K562 (cell line): ENCODE measurements at regions not wholly inside any gene's neighbourhood (a gene's known extent, or its start where the extent isn't known, plus 50 kb on each side); places are given as distances from the start of the nearest gene placed in this dataset.

ENCODE experiments used
- ATAC-seq: fragments of 200-7000 bp; cut with Tn5 transposase; 3 replicates; pipeline ENCODE4 v1.9.1; 2020; ENCODE audit warnings: moderate library complexity
- BruUV-seq: library from RNA; stranded (reverse); fragments of 400-500 nt; replicated peaks from 2 replicates; lab custom pipeline; 2021; lab: Mats Ljungman, UMichigan
- CTCF ChIA-PET: fragments of 300-600 bp; formaldehyde crosslinking; extraction: SDS; loops from one replicate; lab custom pipeline; 2021; ENCODE audit warnings: low intra/inter-chr PET ratio; lab: Yijun Ruan, JAX
- POLR2A ChIA-PET: fragments of 300-600, 350-650 bp; sonication (Branson Sonifier 250); formaldehyde crosslinking; extraction: SDS; loops from one replicate; lab custom pipeline; 2021; ENCODE audit warnings: antibody characterized with exemption, inconsistent platforms; lab: Yijun Ruan, JAX
- DNase-seq, 4 experiments: peaks; one replicate each; pipeline versions ENCODE4 v3.0.0 to v3.0.0-alpha.2; 2011 to 2018; ENCODE audit warnings: low spot score in 3 of 4, mixed read lengths in 3 of 4; ENCODE audit errors: extremely low read depth in 1 of 4
- FAIRE-seq: peaks from 2 replicates; lab custom pipeline; 2011; peaks lifted over from hg19 to GRCh38; lab: Jason Lieb, UNC
- H2AFZ ChIP-seq: 2 replicates; pipeline ENCODE4 v1.6.0; 2011; ENCODE audit warnings: low read depth, low read length, control low read depth, inconsistent platforms
- H3K27ac ChIP-seq: fragments of 200-600 bp; 3 replicates; pipeline ENCODE4 v1.8.0; 2011; ENCODE audit warnings: low read depth, mild to moderate bottlenecking, control low read depth, inconsistent platforms, low read length, moderate library complexity, mixed read lengths; ENCODE audit errors: extremely low read depth
- H3K27me3 ChIP-seq, 2 experiments: fragments of 300-600 bp in 1 of 2; 2 replicates in 1 of 2; 3 replicates in 1 of 2; pipeline versions ENCODE4 v1.6.0 to v1.8.0; 2011; ENCODE audit warnings: inconsistent platforms in 2 of 2, low read length in 2 of 2, mild to moderate bottlenecking in 1 of 2, mixed read lengths in 1 of 2, moderate library complexity in 1 of 2; ENCODE audit not compliant: control insufficient read depth in 2 of 2, insufficient read depth in 2 of 2
- H3K36me3 ChIP-seq: fragments of 300-600 bp; 3 replicates; pipeline ENCODE4 v1.8.0; 2011; ENCODE audit warnings: mild to moderate bottlenecking, low read length, inconsistent platforms; ENCODE audit not compliant: control insufficient read depth, insufficient read depth
- H3K4me1 ChIP-seq, 2 experiments: fragments of 200-600 bp in 1 of 2; replicated peaks in 1 of 2; 2 replicates in 1 of 2; 3 replicates in 1 of 2; pipeline versions ENCODE4 v1.5.1 to v1.8.0; 2011; ENCODE audit warnings: inconsistent platforms in 2 of 2, low read length in 2 of 2, mild to moderate bottlenecking in 1 of 2, mixed read lengths in 1 of 2, moderate library complexity in 1 of 2; ENCODE audit not compliant: control insufficient read depth in 2 of 2, insufficient read depth in 2 of 2
- H3K4me2 ChIP-seq: 2 replicates; pipeline ENCODE4 v1.6.1; 2011; ENCODE audit warnings: low read length, control low read depth, inconsistent platforms, mixed read lengths; ENCODE audit not compliant: insufficient read depth
- H3K4me3 ChIP-seq: fragments of 200-600 bp; sonication (generic), shearing (Covaris generic); 2 replicates; pipeline ENCODE4 v1.5.1; 2016; ENCODE audit warnings: control low read depth, inconsistent platforms
- H3K79me2 ChIP-seq: fragments of 200-600 bp; 3 replicates; pipeline ENCODE4 v1.8.0; 2011; ENCODE audit warnings: low read length, inconsistent platforms; ENCODE audit not compliant: control insufficient read depth, insufficient read depth
- H3K9ac ChIP-seq, 2 experiments: 2 replicates each; pipeline versions ENCODE4 v1.6.0 to v1.6.1; 2011; ENCODE audit warnings: low read depth in 2 of 2, low read length in 2 of 2, control low read depth in 1 of 2, inconsistent platforms in 1 of 2, mild to moderate bottlenecking in 1 of 2, mixed read lengths in 1 of 2; ENCODE audit not compliant: insufficient read depth in 1 of 2
- H3K9me1 ChIP-seq: one replicate; pipeline ENCODE4 v1.6.0; 2011; ENCODE audit warnings: inconsistent platforms, mild to moderate bottlenecking, low read length, moderate library complexity; ENCODE audit not compliant: control insufficient read depth, insufficient read depth
- H3K9me3 ChIP-seq: replicated peaks from 2 replicates; pipeline ENCODE4 v1.5.1; 2011; ENCODE audit warnings: low read depth, low read length, inconsistent platforms; ENCODE audit not compliant: control insufficient read depth, insufficient read depth
- H4K20me1 ChIP-seq: replicated peaks from 2 replicates; pipeline ENCODE4 v1.6.1; 2011; ENCODE audit warnings: low read length, inconsistent platforms, mixed read lengths; ENCODE audit not compliant: control insufficient read depth, insufficient read depth
- CHD4 ChIP-seq: fragments of 200-600 bp; sonication (generic); IDR thresholded peaks from 3 replicates; pipeline ENCODE4 v1.6.1; 2012; ENCODE audit warnings: low read depth, mild to moderate bottlenecking, mixed read lengths, low read length, inconsistent platforms; ENCODE audit not compliant: insufficient read depth, insufficient replicate concordance, poor library complexity, severe bottlenecking
- ETV6 ChIP-seq, 3 experiments: fragments of 150-350 bp in 1 of 3; sonication (generic) in 1 of 3; formaldehyde crosslinking in 1 of 3; IDR thresholded peaks; 2 replicates each; pipeline versions ENCODE4 v1.6.1 to v1.8.0; 2014 to 2022; ENCODE audit warnings: borderline replicate concordance in 2 of 3, low read depth in 2 of 3, antibody characterized with exemption in 1 of 3, low read length in 1 of 3, mild to moderate bottlenecking in 1 of 3, missing genetic modification reagents in 1 of 3
- FOXJ3 ChIP-seq: sonication (generic); formaldehyde crosslinking; IDR thresholded peaks from 2 replicates; pipeline ENCODE4 v1.4.0; 2020; ENCODE audit warnings: mild to moderate bottlenecking, missing genetic modification reagents
- MXI1 ChIP-seq: IDR thresholded peaks from 2 replicates; pipeline ENCODE4 v1.6.1; 2011; ENCODE audit warnings: low read depth, mild to moderate bottlenecking, improper control_type of control experiment, low read length
- MYBL2 ChIP-seq, 2 experiments: fragments of 450-650 bp in 1 of 2; sonication (generic) in 1 of 2; formaldehyde crosslinking in 1 of 2; IDR thresholded peaks; 2 replicates each; pipeline versions ENCODE4 v1.6.1 to v1.8.1; 2017 to 2022; ENCODE audit warnings: borderline replicate concordance in 1 of 2, inconsistent platforms in 1 of 2, low read depth in 1 of 2, mild to moderate bottlenecking in 1 of 2, missing genetic modification reagents in 1 of 2, moderate library complexity in 1 of 2
- NBN ChIP-seq: fragments of 450-650 bp; IDR thresholded peaks from 2 replicates; pipeline ENCODE4 v1.6.1; 2016; ENCODE audit warnings: low read depth, mild to moderate bottlenecking
- NELFE ChIP-seq: IDR thresholded peaks from 2 replicates; pipeline ENCODE4 v1.6.1; 2011; ENCODE audit warnings: mild to moderate bottlenecking; ENCODE audit not compliant: insufficient read depth, insufficient read length
- POLR2H ChIP-seq: IDR thresholded peaks from 2 replicates; pipeline ENCODE4 v1.6.1; 2016; ENCODE audit warnings: missing genetic modification characterization, low read depth, mild to moderate bottlenecking, control low read depth, missing compliant biosample characterization, moderate library complexity
- RAD51 ChIP-seq: fragments of 450-650 bp; IDR thresholded peaks from 2 replicates; pipeline ENCODE4 v1.7.1; 2016; ENCODE audit warnings: low read depth, mild to moderate bottlenecking, borderline replicate concordance
- TAF7 ChIP-seq: fragments of 450-650 bp; IDR thresholded peaks from 2 replicates; pipeline ENCODE4 v1.6.1; 2016; ENCODE audit warnings: missing genetic modification characterization, missing compliant biosample characterization
- TARDBP ChIP-seq: fragments of 450-650 bp; IDR thresholded peaks from 2 replicates; pipeline ENCODE4 v1.6.1; 2016
- XRCC3 ChIP-seq: fragments of 450-650 bp; IDR thresholded peaks from 2 replicates; pipeline ENCODE4 v1.6.1; 2017; ENCODE audit warnings: mild to moderate bottlenecking, moderate library complexity
- ZNF263 ChIP-seq: sonication (generic); formaldehyde crosslinking; IDR thresholded peaks from 2 replicates; pipeline ENCODE4 v1.8.0; 2022; ENCODE audit warnings: mild to moderate bottlenecking, missing genetic modification reagents, borderline replicate concordance
- WGBS: fragments of 100-300 bp; shearing (Covaris generic); methylation state at CpG from one replicate; pipeline ENCODE4 v1.1.6; 2016; ENCODE audit warnings: low coverage, mixed read lengths; ENCODE audit not compliant: insufficient coverage; ENCODE audit errors: missing lambda C conversion rate; 5-methylcytosine and 5-hydroxymethylcytosine counted together
- in situ Hi-C: fragments of 300-500 bp; cut with MboI; formaldehyde crosslinking; loops from 4 replicates; pipeline ENCODE4 v1.15.0; 2018; ENCODE audit warnings: inconsistent platforms, mixed read lengths
- intact Hi-C: fragments of 100-400 bp; cut with micrococcal nuclease; formaldehyde crosslinking; loops from 2 replicates; pipeline ENCODE4 v1.14.2; 2022

DNA sequence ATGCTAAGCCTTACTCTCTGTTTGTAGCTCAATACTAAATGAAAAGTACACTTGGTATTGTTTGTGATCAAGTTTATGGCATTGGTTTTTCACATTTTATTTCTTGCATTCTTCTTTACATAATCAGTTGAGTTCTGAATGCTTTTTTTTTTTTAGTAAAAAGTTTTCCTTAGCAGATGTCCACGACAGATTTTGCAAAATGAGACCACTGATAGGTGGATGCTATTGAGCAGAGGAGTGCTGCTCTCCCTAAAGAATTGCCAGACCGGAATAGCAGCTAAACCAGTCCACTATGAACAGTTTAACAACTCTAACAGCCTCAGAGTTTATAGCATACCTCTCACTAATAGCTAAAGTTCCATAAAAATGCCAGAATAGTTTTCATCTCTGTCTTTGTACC, 225.1 kb upstream of the CACNA2D1 start:
- FAIRE-seq (no peak), DNase-seq (no peak), ATAC-seq (no peak)
- 0 out of 2 replicates have a peak, but pooled peaks cover 3% of the 10 kb centered on the region for H3K9me3 ChIP-seq
- CTCF ChIA-PET = no interaction called here
- H3K27ac ChIP-seq = no peak overlapping the region
- H3K36me3 ChIP-seq = no peaks in the 10 kb centered on the region
- 0% methylated on average over 2 of the region's 2 CpGs for WGBS
- no peaks in the 10 kb centered on the region for H3K79me2 ChIP-seq
- no peak overlapping the region for H3K4me3 ChIP-seq
- no peak overlapping the region for H3K4me2 ChIP-seq
- no TSS peak for BruUV-seq
- no peaks in the 10 kb centered on the region for H4K20me1 ChIP-seq
- in situ Hi-C loops (no loop called here), intact Hi-C loops (no loop called here)
- no peak overlapping the region for H3K9ac ChIP-seq
- H2AFZ ChIP-seq = no peak overlapping the region
- no peaks in the 10 kb centered on the region for H3K4me1 ChIP-seq
- H3K27me3 ChIP-seq = no peaks in the 10 kb centered on the region
- no peaks in the 10 kb centered on the region for H3K9me1 ChIP-seq
- no peak for TF ChIP-seq MYBL2 (IDR thresholded peaks at IDR 0.05; ENCODE audit: low read depth)
- no peak for TF ChIP-seq MYBL2 (CRISPR knock-in tag; IDR thresholded peaks at IDR 0.05; ENCODE audit: borderline replicate concordance)
- no peak for TF ChIP-seq NELFE
- no peak for TF ChIP-seq CHD4
- TF ChIP-seq TAF7 = no peak
- no peak for TF ChIP-seq ETV6 (IDR thresholded peaks at IDR 0.05; ENCODE audit: borderline replicate concordance in 1 of 2, low read depth in 2 of 2, low read length in 1 of 2)
- no peak for TF ChIP-seq ETV6 (CRISPR knock-in tag; IDR thresholded peaks at IDR 0.05; ENCODE audit: borderline replicate concordance)
- no peak for TF ChIP-seq ZNF263
- TF ChIP-seq FOXJ3 = no peak
- no peak for TF ChIP-seq NBN
- TF ChIP-seq TARDBP = no peak
- TF ChIP-seq MXI1 = no peak
- TF ChIP-seq RAD51 = no peak
- no peak for TF ChIP-seq POLR2H
- TF ChIP-seq XRCC3 = no peak
- POLR2A ChIA-PET = no interaction called here
